NCI-H2227 treated with DMSO at 0.1 percent for 48 hours (cell line): ENCODE measurements at regions not wholly inside any gene's neighbourhood (a gene's known extent, or its start where the extent isn't known, plus 50 kb on each side); places are given as distances from the start of the nearest gene placed in this dataset.
A peak's percentile ranks its signal among the peaks of the same experiment; 100 is the strongest.

Experiments
- DNase-seq: peaks from one replicate; lab custom pipeline; 2025; lab: John Stamatoyannopoulos, UW

DNA sequence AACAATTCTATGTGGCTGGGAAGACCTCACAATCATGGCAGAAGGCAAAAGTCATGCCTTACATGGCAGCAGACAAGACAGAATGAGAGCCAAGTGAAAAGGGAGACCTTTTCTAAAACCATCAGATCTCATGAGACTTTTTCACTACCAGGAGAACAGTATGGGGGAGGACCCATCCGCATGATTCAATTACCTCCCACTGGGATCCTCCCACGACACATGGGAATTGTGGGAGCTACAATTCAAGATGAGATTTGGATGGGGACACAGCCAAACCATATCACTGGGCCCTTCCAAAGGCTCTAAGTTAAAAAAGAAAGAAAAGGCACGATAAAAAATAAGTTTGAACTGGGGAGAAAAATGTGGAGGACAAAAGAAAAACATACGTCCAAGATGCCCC is 406.9 kb upstream of the CDH4 start:
- no peak for DNase-seq

DNA sequence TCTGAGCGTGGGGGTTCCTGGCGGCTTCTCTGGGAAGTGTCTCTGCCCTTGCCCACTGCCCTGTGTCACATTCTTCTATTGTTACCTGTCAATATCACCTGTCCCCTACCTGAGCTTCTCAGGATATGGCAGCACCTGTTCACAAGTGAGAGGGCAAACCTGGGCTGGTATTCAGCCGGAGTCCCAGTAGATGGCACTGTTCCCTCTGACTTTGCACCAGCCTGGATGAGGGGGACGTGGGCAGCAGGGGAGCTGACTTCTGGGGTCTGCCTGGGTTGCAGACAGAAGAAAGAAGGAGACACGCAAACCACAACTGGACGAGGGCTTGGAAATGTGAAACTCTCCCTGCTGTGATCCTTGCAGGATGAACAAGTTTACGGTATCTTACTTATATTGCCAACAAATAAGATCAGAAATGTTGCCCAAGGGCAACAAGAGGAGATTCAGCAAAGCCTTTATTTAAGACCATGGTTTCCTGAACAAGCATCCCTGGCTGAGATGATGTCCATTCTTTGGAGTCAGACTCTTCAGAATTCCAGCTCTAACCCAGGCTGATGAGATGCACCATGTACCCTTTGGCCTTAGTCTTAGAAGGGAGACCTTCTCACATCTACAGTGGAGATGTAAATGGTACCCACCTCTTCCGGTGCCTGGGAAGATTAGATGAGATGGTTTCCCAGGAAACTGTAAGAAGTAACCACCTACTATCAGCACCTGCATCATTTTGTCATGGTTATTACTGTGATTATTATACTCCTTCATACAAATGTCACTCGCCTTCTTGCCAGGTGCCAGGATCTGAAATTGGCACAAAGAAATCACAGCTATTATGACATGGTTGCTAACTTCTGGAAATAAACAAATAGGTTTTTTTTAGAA is 400.0 kb upstream of the CDH4 start:
- DNase-seq: peak; percentile 26

DNA sequence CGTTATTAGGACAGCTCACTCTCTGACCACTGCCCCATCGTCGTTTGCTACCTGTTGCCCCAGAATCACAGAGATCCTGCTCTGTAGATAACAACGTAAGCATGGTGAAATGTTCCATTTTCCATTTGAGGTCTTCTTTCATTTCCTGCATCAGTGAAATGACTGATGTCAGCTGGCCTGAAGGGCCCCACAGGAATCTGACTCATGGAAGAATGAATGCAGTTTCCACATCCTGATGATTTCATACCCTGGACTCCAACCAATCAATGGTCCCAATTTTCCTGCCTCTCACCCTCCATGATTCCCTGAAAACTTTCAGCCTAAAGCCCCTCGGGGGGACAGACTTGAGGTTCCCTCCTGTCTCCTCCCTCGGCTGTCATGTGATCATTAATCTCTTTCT is 394.4 kb upstream of the CDH4 start:
- no peak for DNase-seq

- no peak for DNase-seq
These were observed 389.5 kb upstream of the CDH4 start for GRCh38 chr20:60862601-60863000.

- no peak for DNase-seq
These were observed 388.5 kb upstream of the CDH4 start for GRCh38 chr20:60863548-60863947.

DNA sequence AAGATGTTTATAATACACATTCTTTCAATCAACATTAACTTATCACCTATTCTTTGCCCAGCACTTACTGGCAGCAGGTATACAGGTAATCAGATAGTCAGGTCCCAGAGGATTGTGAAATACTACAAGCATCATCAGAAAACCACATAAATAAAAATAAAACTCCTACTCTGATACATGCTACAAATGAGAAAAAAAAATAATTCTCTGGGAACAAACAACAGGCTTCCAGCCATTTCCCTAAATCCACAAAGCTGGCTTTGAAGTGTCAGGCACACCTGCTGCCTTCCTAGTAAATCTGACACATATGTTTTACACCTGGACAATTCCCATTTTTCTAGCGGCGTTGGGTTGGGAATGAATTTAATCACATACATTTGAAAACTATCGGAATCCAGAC is 384.5 kb upstream of the CDH4 start:
- no peak for DNase-seq

- no peak for DNase-seq
These were observed 383.7 kb upstream of the CDH4 start for GRCh38 chr20:60868316-60868891.

- peak; percentile 6 for DNase-seq
These were observed 383.0 kb upstream of the CDH4 start for GRCh38 chr20:60869087-60869486.

DNA sequence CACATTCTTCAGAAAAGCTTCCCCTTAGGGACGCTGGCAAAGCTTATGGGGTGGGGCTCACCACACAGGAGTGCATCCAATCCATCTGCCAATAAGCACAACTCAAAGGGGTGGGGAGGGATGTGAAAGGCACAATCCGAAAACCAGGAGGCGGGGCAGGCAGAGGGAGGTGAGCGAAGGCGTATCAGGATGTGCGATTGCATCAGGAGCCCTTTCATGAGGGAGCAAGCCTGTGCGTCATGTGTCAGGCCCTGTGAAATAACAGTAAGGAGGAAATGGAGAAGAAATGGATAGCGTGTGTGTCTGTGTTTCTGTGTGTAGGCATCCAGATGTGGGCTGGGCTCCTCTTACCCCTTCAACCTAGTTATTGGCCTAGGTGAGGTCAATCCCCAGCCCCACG is 382.4 kb upstream of the CDH4 start:
- DNase-seq: no peak

DNA sequence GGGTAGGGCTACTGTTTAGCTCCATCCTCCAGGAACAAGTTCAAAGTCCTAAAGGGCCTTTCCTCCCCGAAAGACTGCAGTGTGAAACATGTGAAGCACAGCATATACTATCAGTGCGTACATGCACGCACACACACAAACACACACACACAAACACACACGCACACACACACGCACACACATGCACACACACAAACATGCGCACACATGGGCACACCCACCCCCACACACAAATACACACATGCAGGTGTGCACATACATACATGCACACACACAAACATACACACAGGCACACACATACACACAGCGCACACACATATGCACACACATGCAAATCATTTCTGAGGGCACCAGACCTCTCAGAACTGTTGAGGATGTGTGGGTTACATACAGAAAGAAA is 382.0 kb upstream of the CDH4 start:
- DNase-seq: no peak

DNA sequence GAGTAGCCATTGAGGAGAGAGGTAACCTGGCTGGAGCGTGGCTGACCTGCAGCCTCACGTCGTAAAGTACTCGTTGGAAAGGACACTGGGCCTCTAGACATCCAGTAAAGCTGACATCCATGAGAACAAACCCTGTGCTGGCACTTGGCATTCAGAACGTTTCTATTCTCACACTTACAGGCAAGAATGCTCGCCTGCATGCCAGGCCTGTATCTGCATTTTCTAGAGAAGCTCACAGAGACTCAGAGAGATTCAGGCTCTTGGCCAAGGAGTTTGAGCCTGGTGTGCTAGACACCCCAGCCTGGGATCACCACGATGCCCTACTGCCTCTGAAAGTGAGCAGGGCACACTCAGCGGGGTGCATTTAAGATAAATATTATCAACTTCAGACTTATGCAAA is 379.8 kb upstream of the CDH4 start:
- no peak for DNase-seq

- no peak for DNase-seq
These were observed 374.8 kb upstream of the CDH4 start for GRCh38 chr20:60877071-60877857.

DNA sequence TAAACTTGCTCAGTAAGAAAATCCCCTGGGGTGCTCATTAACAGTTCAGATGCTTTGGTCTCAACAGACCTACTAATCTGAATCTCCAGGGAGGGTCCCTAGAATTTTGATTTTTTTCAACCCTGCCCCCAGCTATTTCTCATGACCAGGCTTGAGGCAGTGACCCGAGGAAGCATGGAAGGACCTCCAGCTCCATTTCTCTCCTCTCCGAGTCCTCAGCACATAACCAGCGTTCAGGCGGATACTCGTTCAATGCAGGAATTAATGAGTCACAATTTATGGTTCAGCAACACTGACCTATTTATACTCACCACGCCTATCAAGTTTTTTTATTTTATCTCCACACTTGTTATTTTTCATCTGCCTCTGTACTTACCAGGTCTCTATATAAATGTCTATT is 369.2 kb upstream of the CDH4 start:
- no peak for DNase-seq

- no peak for DNase-seq
These were observed 368.6 kb upstream of the CDH4 start for GRCh38 chr20:60883496-60883895.

GRCh38 chr20:60884277-60884676 is 367.8 kb upstream of the CDH4 start:
- DNase-seq: no peak

- DNase-seq: no peak
These were observed 363.3 kb upstream of the CDH4 start for GRCh38 chr20:60888771-60889170.

DNA sequence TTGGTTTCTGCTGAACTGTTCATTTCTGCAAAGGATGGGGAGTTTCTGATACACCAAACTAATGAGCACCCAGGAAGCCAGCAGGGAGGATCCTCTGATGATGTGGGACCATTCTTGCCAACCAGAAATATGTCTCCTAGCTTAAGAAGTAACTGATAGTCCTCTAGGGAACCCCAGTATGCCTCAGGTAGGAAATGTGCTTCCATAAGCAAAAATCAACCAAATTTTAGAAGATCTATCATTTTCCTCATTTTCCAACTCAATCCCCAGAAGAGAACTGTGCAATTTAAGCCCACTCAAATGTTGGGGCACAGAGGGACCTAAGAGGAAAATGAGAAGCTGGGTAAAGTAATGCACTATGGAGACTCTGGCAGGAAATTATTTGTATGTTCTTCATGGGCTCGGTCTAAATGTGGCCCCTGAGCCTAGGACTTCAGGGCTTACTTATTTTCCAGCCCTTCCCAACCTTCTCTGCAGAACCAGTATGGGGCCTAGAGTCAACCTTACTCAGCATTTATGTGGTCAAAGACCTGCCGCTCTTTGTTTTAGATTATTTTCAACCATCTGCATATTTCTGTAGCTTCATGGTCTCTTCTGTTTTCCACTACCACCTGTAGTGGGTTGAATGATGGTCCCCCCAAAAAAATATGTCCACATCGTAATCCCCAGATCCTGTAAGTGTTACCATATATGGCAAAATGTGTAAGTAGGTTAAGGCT is 359.8 kb upstream of the CDH4 start:
- no peak for DNase-seq

GRCh38 chr20:60894091-60894490 is 358.0 kb upstream of the CDH4 start:
- DNase-seq: no peak

DNA sequence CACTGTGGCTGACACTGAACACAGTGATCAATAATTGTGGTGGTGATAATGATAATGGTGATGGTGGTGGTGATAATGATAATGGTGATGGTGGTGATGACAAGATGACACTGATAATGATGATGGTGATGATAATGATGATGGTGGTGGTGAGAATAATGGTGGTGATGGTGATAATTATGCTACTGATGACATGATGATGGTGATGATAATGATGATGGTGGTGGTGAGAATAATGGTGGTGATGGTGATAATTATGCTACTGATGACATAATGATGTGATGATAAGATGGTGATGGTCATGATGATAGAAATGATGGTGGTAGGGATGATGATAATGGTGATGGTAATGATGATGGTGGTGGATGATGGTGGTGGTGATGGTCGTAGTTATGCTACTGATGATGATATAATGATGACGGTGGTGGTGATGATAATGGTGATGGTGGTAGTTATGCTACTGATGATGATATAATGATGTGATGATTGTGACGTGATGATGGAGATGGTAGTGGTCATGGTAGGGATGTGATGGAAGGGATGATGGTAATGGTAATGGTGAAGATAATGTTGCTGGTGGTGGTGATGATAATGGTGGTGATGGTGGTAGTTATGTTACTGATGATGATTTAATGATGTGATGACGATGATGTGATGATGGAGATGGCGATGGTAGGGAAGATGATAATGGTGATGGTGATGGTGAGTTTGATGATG is 356.5 kb upstream of the CDH4 start:
- no peak for DNase-seq

DNA sequence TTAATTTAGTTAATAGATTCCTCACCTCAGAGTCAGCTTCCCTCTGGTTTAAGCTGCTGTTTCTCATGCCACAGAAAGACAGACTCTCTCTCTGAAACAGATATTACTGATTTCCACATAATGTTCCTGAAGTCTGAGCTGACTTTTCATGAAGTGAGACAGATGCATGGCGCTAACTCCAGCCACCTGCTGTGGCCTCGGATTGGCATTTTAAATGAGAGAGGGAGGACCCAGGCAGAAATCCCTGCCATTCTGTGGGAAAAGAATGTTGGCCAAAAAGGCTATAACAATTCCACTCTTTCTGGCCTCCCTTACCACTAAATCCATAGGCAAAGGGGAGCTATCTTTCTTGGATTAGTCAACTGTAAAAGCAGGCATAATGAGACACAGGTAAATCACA is 354.1 kb upstream of the CDH4 start:
- no peak for DNase-seq

DNA sequence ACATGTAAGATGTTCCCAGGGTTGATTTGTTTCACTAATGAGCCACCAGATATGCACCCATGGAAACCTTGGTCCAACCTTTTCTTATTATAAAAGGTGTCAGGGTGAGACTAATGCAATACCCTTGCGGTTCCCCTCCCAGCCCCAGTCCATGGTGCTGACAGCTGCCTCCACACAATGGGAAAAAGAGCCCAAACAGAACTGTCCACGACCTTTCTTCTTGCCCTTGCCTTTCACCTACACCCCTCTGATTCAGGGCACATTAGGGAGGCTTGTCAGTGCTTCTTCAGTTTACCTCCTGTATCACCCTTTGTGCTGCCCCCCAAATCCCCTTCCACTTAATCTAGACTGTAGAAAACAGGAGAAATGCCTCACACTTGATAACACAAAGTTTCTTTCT is 352.7 kb upstream of the CDH4 start:
- DNase-seq: no peak

DNA sequence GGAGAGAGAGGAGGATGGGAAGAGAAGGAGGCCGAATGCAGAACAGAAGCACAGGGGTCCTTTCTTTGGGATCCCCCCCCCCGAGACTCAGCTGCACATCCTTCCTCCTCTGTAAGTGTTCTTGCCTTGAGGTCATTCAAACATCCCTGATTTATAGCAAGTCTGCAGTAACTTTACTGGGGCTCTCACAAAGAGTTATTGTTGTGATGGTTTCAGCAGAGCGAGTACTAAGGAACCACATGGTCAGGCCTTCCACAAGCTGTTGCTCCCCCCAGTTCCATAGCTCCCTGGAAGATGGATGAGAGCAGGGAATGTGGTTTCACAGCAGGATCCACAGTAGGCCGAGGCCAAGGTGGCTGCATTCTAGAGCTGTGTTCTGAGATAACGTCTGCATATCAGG is 351.4 kb upstream of the CDH4 start:
- no peak for DNase-seq
